ENCODE measurements at regions not wholly inside any gene's neighbourhood (a gene's known extent, or its start where the extent isn't known, plus 50 kb on each side); places are given as distances from the start of the nearest gene placed in this dataset.

GRCh38 chr21:35764077-35764476, 296.2 kb downstream of the SETD4 start (continued):
- no peak for TF ChIP-seq MYNN (CRISPR knock-in tag; IDR thresholded peaks at IDR 0.05; ENCODE audit: low read depth)

- Histone ChIP-seq H3K79me2 (ENCODE audit: insufficient read depth, low read length) (no peaks in the 10 kb centered on the region), H3K4me1 (ENCODE audit: insufficient read depth, low read length) (no peaks in the 10 kb centered on the region), H3K4me3 (replicated peaks in 1 of 3; ENCODE audit: insufficient read depth in 1 of 3, low read depth in 2 of 3, low read length in 3 of 3) (no peak overlapping the region), H3K36me3 (replicated peaks in 1 of 2; ENCODE audit: control insufficient read depth in 1 of 2, insufficient read depth in 2 of 2, low read length in 2 of 2) (no peaks in the 10 kb centered on the region), H3K27me3 (ENCODE audit: control insufficient read depth in 1 of 2, insufficient read depth in 2 of 2, low read length in 2 of 2) (no peaks in the 10 kb centered on the region), H2AFZ (ENCODE audit: low read length) (no peak overlapping the region), H3K9ac (ENCODE audit: insufficient read depth, low read depth, low read length) (no peak overlapping the region), H3K9me3 (ENCODE audit: low read length) (no peaks in the 10 kb centered on the region), H3K4me2 (ENCODE audit: low read depth, low read length) (no peak overlapping the region), H4K20me1 (ENCODE audit: insufficient read depth, low read length) (no peaks in the 10 kb centered on the region), H3K27ac (ENCODE audit: extremely low read length, insufficient read depth, low read length) (no peak overlapping the region)
- ATAC-seq (no peak), DNase-seq (ENCODE audit: low spot score) (no peak), FAIRE-seq (no peak)
- TF ChIP-seq ZBTB7B (CRISPR knock-in tag; IDR thresholded peaks at IDR 0.05) (no peak), TEF (CRISPR knock-in tag; IDR thresholded peaks at IDR 0.05) (no peak), HNRNPL (IDR thresholded peaks at IDR 0.05; ENCODE audit: low read depth, low read length) (no peak), REL (CRISPR knock-in tag; conservative IDR thresholded peaks at IDR 0.05) (no peak), ZMYM4 (CRISPR knock-in tag; IDR thresholded peaks at IDR 0.05) (no peak), ZNF430 (CRISPR knock-in tag; IDR thresholded peaks at IDR 0.05) (no peak), ZNF747 (CRISPR knock-in tag; IDR thresholded peaks at IDR 0.05; ENCODE audit: borderline replicate concordance) (no peak), ZNF121 (CRISPR knock-in tag; IDR thresholded peaks at IDR 0.05) (no peak), ZMAT5 (CRISPR knock-in tag; IDR thresholded peaks at IDR 0.05; ENCODE audit: borderline replicate concordance, low read depth) (no peak), ZNF790 (CRISPR knock-in tag; IDR thresholded peaks at IDR 0.05; ENCODE audit: borderline replicate concordance) (no peak), ZNF34 (CRISPR knock-in tag; IDR thresholded peaks at IDR 0.05; ENCODE audit: borderline replicate concordance) (no peak), CTCF (CRISPR knock-in tag; IDR thresholded peaks at IDR 0.05) (no peak), ZNF761 (CRISPR knock-in tag; conservative IDR thresholded peaks at IDR 0.05) (no peak)
- intact Hi-C loops (cut with micrococcal nuclease; ENCODE audit: unreplicated experiment) = no loop called here
- 54% methylated on average over 2 of the region's 2 CpGs for WGBS (ENCODE audit: low lambda C conversion rate)
- in situ Hi-C loops (cut with HindIII; ENCODE audit: extremely low pct_ligation_motif_present, low pct_unique_long_range_greater_than_20kb) = no loop called here
- CTCF ChIA-PET (ENCODE audit: low intra/inter-chr PET ratio, low total read pairs) = no interaction called here
- POLR2A ChIA-PET = no interaction called here
- no TSS peak for BruUV-seq (replicated peaks)
Measured at GRCh38 chr21:35754583-35754982, 305.7 kb downstream of the SETD4 start.

All from HepG2 (cell line).